T-helper 1 cell (primary cell): ENCODE measurements at regions not wholly inside any gene's neighbourhood (a gene's known extent, or its start where the extent isn't known, plus 50 kb on each side); places are given as distances from the start of the nearest gene placed in this dataset.
A peak's percentile ranks its signal among the peaks of the same experiment; 100 is the strongest.
"Not testable (repeated sequence)": the region's sequence is repeated elsewhere in the genome, so short reads cannot be mapped to it uniquely, and the experiment has no call there.

Experiments
- DNase-seq, 5 donors: peaks; one replicate each; pipeline ENCODE4 v3.0.0-alpha.2; 2012 to 2020

GRCh38 chr13:24997367-24997967, 98.5 kb upstream of the PABPC3 start:
- peak in 1 of 5 donors; percentile 23 for DNase-seq

- DNase-seq, result no peak
These were observed 97.5 kb upstream of the PABPC3 start for GRCh38 chr13:24998433-24998832.

GRCh38 chr13:25001476-25002206, 94.3 kb upstream of the PABPC3 start:
- DNase-seq, result no peak

GRCh38 chr13:25002311-25002710, 93.6 kb upstream of the PABPC3 start:
- DNase-seq, result not testable (repeated sequence)

- DNase-seq, result not testable (repeated sequence)
These were observed 91.4 kb upstream of the PABPC3 start for GRCh38 chr13:25004489-25004888.

- DNase-seq, result peak in 1 of 5 donors; percentile 13
These were observed 90.9 kb upstream of the PABPC3 start for GRCh38 chr13:25005050-25005497.

GRCh38 chr13:25007389-25007788, 88.5 kb upstream of the PABPC3 start:
- DNase-seq, result not testable (repeated sequence)

GRCh38 chr13:25014398-25014973, 81.5 kb upstream of the PABPC3 start:
- not testable (repeated sequence) for DNase-seq

GRCh38 chr13:25017176-25017575, 78.8 kb upstream of the PABPC3 start:
- DNase-seq, result not testable (repeated sequence)

GRCh38 chr13:25017808-25018728, 77.9 kb upstream of the PABPC3 start:
- peak in 2 of 5 donors; percentile 19 to 74 for DNase-seq

- no peak for DNase-seq
These were observed 77.2 kb upstream of the PABPC3 start for GRCh38 chr13:25018729-25019115.

GRCh38 chr13:25019741-25020140, 76.2 kb upstream of the PABPC3 start:
- not testable (repeated sequence) for DNase-seq

GRCh38 chr13:25024175-25024574, 71.8 kb upstream of the PABPC3 start:
- no peak for DNase-seq

GRCh38 chr13:25032160-25032559, 63.8 kb upstream of the PABPC3 start:
- no peak for DNase-seq

- DNase-seq, result no peak
These were observed 61.8 kb upstream of the PABPC3 start for GRCh38 chr13:25034173-25034572.

- peak in 4 of 5 donors; percentile 17 to 50 (median 26) for DNase-seq
These were observed 58.7 kb upstream of the PABPC3 start for GRCh38 chr13:25037057-25037813.

- DNase-seq, result no peak
These were observed 53.6 kb upstream of the PABPC3 start for GRCh38 chr13:25042151-25042865.

GRCh38 chr13:25044071-25044470, 51.9 kb upstream of the PABPC3 start:
- DNase-seq, result no peak
